ENCODE measurements at regions not wholly inside any gene's neighbourhood (a gene's known extent, or its start where the extent isn't known, plus 50 kb on each side); places are given as distances from the start of the nearest gene placed in this dataset.
A peak's percentile ranks its signal among the peaks of the same experiment; 100 is the strongest.
"Not testable (repeated sequence)": the region's sequence is repeated elsewhere in the genome, so short reads cannot be mapped to it uniquely, and the experiment has no call there.

GRCh38 chr16:88276123-88276588 is 106.6 kb upstream of the ZNF469 start:
- not testable (repeated sequence) for ATAC-seq

GRCh38 chr16:88276591-88276990 is 106.2 kb upstream of the ZNF469 start:
- no peak for DNase-seq (ENCODE audit: low spot score)

More at GRCh38 chr16:88276123-88276588, 106.6 kb upstream of the ZNF469 start:
- DNase-seq (ENCODE audit: low spot score) = not testable (repeated sequence)

GRCh38 chr16:88279998-88280397 is 102.8 kb upstream of the ZNF469 start:
- no peak for ATAC-seq

More at GRCh38 chr16:88276591-88276990, 106.2 kb upstream of the ZNF469 start:
- no peak for ATAC-seq

GRCh38 chr16:88281858-88282563 is 100.7 kb upstream of the ZNF469 start:
- no peak for DNase-seq (ENCODE audit: low spot score)
- ATAC-seq = no peak

More at GRCh38 chr16:88279998-88280397, 102.8 kb upstream of the ZNF469 start:
- no peak for DNase-seq (ENCODE audit: low spot score)

- DNase-seq (ENCODE audit: low spot score) = no peak
- ATAC-seq = no peak
Observed at GRCh38 chr16:88282564-88283395, 100.0 kb upstream of the ZNF469 start.

GRCh38 chr16:88283596-88283995 is 99.2 kb upstream of the ZNF469 start:
- no peak for DNase-seq (ENCODE audit: low spot score)
- ATAC-seq = no peak

GRCh38 chr16:88284101-88284500 is 98.7 kb upstream of the ZNF469 start:
- DNase-seq (ENCODE audit: low spot score) (no peak), ATAC-seq (no peak)

- ATAC-seq (no peak), DNase-seq (ENCODE audit: low spot score) (no peak)
Observed at GRCh38 chr16:88284626-88285513, 97.9 kb upstream of the ZNF469 start.

- no peak for ATAC-seq
- no peak for DNase-seq (ENCODE audit: low spot score)
Observed at GRCh38 chr16:88285514-88285822, 97.3 kb upstream of the ZNF469 start.

- ATAC-seq (no peak), DNase-seq (ENCODE audit: low spot score) (no peak)
Observed at GRCh38 chr16:88286301-88286923, 96.3 kb upstream of the ZNF469 start.

GRCh38 chr16:88287219-88287618 is 95.5 kb upstream of the ZNF469 start:
- DNase-seq (ENCODE audit: low spot score) = no peak
- peak; percentile 89 for ATAC-seq

GRCh38 chr16:88288303-88288702 is 94.5 kb upstream of the ZNF469 start:
- DNase-seq (ENCODE audit: low spot score) (no peak), ATAC-seq (no peak)

- ATAC-seq (no peak), DNase-seq (ENCODE audit: low spot score) (no peak)
Observed at GRCh38 chr16:88289001-88289400, 93.8 kb upstream of the ZNF469 start.

GRCh38 chr16:88289561-88289960 is 93.2 kb upstream of the ZNF469 start:
- ATAC-seq = no peak

GRCh38 chr16:88289968-88290401 is 92.8 kb upstream of the ZNF469 start:
- no peak for DNase-seq (ENCODE audit: low spot score)
- no peak for ATAC-seq

More at GRCh38 chr16:88289561-88289960, 93.2 kb upstream of the ZNF469 start:
- no peak for DNase-seq (ENCODE audit: low spot score)

- ATAC-seq (no peak), DNase-seq (ENCODE audit: low spot score) (no peak)
Observed at GRCh38 chr16:88290850-88291830, 91.6 kb upstream of the ZNF469 start.

GRCh38 chr16:88292007-88292970 is 90.5 kb upstream of the ZNF469 start:
- ATAC-seq (no peak), DNase-seq (ENCODE audit: low spot score) (no peak)

GRCh38 chr16:88293097-88293496 is 89.7 kb upstream of the ZNF469 start:
- DNase-seq (ENCODE audit: low spot score) (no peak), ATAC-seq (no peak)

Measured in left lobe of liver (tissue), 2 donors.